Coronary artery (tissue), 2 donors: ENCODE measurements at regions not wholly inside any gene's neighbourhood (a gene's known extent, or its start where the extent isn't known, plus 50 kb on each side); places are given as distances from the start of the nearest gene placed in this dataset.

Source experiments
- DNase-seq: peaks from one replicate; pipeline ENCODE4 v3.0.0-alpha.2; 2017; ENCODE audit warnings: low spot score
- H3K27ac ChIP-seq, 2 donors: fragments of 200-600 bp; sonication (generic); one replicate each; pipeline ENCODE4 v1.5.1; 2016 to 2019
- H3K4me3 ChIP-seq: fragments of 200-600 bp; sonication (generic); 2 replicates; pipeline ENCODE4 v1.5.1; 2016; ENCODE audit warnings: mild to moderate bottlenecking, moderate library complexity
- TF ChIP-seq, protein P1 (sequence below): fragments of 200-600 bp; sonication (generic); IDR thresholded peaks from one replicate; pipeline ENCODE4 v1.5.1; 2019; ENCODE audit warnings: antibody characterized with exemption

DNA sequence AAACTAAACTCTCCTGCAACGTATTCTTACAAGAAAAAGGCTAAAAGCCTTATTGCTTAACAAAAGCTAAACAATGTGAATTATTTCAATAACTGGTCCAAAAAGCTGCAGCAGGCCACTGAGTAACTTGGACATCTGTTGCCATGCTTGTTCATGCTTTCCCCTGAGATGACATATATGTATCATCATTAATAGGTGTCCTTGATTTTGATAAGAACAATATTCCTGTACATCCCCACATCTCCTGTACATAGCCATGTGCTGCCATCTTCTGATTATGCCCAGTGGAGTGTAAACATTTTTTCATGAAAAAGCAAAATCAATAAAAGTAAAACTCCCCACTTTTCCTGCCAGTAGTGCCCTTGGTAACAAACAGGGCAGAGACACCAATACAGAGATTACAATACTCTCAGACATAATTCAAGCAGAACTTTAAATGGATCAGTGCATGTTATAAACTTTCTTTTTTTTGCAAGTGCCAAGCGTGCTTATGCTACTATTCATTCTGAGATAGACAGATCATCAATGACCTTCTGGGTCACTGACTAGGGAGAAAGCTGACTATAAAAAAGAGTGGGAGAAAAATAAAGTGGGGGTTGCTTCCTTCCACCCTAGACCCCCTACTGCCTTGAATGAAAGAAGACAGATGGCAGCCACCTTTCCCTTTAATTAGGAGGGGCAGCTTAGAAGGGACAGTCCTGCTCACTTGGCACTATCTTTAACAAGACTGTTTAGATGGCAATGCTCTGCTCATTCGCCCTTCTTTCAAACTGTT lies 205.5 kb upstream of the KLF14 start:
- TF ChIP-seq, protein P1, sequence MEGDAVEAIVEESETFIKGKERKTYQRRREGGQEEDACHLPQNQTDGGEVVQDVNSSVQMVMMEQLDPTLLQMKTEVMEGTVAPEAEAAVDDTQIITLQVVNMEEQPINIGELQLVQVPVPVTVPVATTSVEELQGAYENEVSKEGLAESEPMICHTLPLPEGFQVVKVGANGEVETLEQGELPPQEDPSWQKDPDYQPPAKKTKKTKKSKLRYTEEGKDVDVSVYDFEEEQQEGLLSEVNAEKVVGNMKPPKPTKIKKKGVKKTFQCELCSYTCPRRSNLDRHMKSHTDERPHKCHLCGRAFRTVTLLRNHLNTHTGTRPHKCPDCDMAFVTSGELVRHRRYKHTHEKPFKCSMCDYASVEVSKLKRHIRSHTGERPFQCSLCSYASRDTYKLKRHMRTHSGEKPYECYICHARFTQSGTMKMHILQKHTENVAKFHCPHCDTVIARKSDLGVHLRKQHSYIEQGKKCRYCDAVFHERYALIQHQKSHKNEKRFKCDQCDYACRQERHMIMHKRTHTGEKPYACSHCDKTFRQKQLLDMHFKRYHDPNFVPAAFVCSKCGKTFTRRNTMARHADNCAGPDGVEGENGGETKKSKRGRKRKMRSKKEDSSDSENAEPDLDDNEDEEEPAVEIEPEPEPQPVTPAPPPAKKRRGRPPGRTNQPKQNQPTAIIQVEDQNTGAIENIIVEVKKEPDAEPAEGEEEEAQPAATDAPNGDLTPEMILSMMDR = no peak
- Histone ChIP-seq H3K4me3 (peak overlapping the region; percentile 12), H3K27ac (no peak overlapping the region)
- DNase-seq = no peak

DNA sequence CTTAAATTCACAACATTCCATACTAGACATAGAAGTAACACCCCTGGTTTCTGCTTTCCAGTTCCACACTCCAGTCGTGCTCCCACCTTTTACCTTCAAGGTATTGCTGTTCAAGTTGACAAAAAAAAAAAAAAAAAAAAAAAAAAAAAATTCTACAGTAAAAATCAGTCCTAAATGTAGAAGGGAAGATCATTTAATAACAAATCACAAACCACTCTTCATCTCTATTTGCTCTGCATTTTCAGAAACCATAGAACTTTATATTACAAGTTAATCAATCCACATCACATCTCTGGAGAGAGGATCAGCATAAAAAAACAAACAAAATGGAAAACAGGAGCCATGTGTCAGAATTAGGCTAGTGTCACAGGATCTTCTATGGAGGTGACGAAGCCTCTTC lies 206.3 kb upstream of the KLF14 start:
- Histone ChIP-seq H3K27ac (no peak overlapping the region), H3K4me3 (no peak overlapping the region)
- no peak for DNase-seq
- TF ChIP-seq, protein P1 = no peak

DNA sequence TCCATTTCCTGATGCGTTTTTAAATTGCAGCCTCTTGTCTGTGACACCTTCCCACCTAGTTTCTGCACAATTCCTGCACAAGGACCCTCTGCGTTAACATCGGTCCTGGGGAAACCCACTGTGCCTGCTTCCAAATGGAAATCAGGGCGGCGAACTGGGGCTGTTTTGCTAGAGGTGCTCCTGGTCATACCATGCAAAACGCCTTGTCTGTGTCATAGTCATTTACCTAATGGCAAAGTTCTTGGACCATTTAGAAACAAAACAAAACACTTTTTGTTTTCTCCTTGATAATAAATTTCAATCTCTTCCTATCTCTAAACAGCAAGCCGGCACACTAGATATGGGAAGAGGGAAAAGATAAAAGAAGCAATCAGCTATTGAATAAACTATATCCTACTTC lies 206.9 kb upstream of the KLF14 start:
- TF ChIP-seq, protein P1 = no peak
- Histone ChIP-seq H3K4me3 (peak overlapping the region; percentile 60), H3K27ac (peak overlapping the region; percentile 34 to 61)
- no peak for DNase-seq

DNA sequence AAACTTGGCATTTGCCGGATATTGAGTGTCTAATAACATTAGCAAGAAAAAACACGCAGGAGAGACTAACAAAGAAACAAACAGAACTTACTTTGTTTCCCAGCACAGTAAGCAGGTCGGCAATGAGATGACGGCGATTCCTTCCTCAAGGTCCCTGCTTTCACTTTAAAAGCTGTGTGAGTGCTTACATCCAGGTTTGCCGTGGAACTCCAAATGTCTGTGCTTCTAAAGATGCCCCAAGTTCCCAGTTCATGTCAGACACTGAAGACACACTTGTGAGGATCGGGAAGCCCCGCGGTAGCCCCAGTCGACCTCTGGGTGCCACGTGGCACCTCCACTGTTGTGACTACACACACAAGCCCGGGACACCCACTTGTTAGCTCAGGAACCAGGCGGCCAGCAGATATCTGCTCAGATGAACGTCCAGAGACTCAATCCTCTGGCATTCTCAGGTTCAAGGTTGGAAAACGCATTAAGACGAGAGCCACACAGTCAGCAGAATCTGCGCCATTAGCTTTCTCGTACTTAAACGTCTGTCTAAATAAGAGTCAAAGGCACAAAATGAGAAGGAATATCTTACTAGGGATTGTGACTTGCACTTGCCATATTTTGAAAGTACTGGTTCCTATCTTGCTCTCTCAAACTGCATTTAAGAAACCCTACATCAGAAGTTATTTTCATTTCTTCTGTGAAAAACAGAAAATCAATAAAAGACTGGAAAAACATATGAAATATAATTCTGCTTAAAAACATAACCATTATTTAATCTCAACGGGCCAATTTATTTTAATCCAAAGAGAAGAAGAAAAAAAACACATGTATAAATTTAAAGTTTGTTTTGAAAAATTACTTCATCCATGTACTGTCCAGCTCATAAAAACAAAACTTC lies 207.6 kb upstream of the KLF14 start:
- peak overlapping the region; percentile 60 for H3K4me3 ChIP-seq
- H3K27ac ChIP-seq = peak overlapping the region; percentile 34 to 61
- TF ChIP-seq, protein P1 = no peak
- DNase-seq = no peak

DNA sequence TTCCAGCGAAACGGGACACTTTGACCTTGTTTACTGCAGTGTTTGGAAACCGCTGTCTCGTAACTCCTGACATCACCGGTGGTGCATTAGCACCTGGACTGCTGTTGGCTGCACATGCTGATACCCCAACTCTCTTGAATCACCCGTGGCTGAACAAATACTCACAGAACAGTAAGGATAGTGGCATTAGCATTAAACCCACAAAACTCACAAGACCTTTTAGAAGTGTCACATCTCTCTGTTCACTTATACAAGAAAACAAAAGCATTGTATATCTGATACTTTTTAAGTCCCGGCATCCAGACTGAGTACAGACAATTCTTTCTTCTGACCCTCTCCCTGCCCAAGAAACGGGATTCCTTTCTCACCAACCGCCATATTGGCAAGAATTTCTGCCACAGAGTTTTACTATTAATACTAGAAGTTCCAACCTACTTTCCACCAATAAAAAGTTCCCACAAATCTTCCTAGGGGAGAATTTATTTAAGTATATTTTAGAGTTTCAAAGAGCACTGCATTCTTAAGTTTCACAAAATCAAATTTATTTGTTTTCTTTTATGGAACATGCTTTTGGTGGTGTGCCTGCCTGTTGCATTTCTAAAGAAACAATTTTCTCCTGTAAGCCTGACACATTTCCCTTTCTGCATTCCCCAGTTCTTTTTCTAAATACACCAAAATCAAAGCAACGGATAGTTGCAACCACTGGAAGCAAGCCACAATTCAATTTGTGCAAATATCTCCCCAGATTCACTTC lies 208.4 kb upstream of the KLF14 start:
- Histone ChIP-seq H3K4me3 (peak overlapping the region; percentile 23), H3K27ac (peak overlapping the region in 1 of 2 donors; percentile 19)
- TF ChIP-seq, protein P1 = no peak
- no peak for DNase-seq

DNA sequence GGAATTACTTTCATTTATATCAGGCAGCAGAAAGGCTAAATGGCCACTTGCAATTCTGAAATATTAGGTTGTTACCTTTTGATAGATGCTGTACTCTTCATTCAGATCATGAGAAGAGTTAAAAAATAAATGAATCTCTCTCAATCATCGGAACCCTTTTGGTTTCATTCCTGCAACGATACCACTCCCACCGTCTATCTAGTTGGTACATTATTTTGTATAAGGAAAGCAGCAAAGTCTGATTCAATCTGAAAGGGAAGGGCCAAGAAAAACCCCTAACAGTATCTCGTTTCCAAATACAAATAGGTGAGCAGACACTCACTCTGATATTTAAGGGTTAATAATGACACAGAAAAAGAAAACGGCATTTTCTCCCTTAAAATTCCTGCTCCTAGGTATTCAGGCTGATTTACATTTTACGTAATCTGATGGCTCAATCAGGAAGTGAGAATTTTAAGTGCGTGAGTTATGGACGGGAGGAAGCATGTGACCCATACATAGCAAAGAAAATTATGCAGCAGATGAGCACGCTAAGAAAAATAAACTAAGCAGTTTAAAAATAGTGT lies 209.4 kb upstream of the KLF14 start:
- peak overlapping the region; percentile 6 to 54 for H3K27ac ChIP-seq
- TF ChIP-seq, protein P1 = no peak
- peak overlapping the region; percentile 52 for H3K4me3 ChIP-seq
- no peak for DNase-seq
